ENCODE measurements at regions not wholly inside any gene's neighbourhood (a gene's known extent, or its start where the extent isn't known, plus 50 kb on each side); places are given as distances from the start of the nearest gene placed in this dataset.

DNA sequence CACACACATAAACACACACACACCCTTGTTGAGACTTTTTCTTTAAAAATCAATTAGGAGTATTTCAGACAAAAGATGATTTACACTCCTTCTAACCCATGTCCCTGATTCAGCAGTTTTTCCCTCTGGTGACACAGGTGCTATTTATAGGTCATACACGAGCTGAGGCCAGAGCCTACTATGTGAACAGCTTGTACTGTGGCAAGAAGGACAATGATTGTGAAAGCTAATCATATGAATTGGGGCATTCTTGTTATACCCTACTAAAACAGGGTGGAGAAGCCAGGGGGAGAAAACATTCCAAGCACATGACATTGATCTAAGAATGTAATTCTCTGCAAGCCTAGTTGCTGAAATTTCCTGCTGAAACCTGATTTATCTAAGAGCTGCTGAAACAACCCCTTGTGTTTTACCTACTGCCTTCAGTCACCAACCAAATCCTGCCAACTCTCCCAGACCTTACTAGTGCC is 60.3 kb downstream of the XCL1 start:
- TF ChIP-seq, protein P1, sequence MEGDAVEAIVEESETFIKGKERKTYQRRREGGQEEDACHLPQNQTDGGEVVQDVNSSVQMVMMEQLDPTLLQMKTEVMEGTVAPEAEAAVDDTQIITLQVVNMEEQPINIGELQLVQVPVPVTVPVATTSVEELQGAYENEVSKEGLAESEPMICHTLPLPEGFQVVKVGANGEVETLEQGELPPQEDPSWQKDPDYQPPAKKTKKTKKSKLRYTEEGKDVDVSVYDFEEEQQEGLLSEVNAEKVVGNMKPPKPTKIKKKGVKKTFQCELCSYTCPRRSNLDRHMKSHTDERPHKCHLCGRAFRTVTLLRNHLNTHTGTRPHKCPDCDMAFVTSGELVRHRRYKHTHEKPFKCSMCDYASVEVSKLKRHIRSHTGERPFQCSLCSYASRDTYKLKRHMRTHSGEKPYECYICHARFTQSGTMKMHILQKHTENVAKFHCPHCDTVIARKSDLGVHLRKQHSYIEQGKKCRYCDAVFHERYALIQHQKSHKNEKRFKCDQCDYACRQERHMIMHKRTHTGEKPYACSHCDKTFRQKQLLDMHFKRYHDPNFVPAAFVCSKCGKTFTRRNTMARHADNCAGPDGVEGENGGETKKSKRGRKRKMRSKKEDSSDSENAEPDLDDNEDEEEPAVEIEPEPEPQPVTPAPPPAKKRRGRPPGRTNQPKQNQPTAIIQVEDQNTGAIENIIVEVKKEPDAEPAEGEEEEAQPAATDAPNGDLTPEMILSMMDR (IDR thresholded peaks at IDR 0.05) = no peak
- TF ChIP-seq POLR2AphosphoS5 (IDR thresholded peaks at IDR 0.05; ENCODE audit: low read depth, low read length) = no peak
- TF ChIP-seq, protein P2, sequence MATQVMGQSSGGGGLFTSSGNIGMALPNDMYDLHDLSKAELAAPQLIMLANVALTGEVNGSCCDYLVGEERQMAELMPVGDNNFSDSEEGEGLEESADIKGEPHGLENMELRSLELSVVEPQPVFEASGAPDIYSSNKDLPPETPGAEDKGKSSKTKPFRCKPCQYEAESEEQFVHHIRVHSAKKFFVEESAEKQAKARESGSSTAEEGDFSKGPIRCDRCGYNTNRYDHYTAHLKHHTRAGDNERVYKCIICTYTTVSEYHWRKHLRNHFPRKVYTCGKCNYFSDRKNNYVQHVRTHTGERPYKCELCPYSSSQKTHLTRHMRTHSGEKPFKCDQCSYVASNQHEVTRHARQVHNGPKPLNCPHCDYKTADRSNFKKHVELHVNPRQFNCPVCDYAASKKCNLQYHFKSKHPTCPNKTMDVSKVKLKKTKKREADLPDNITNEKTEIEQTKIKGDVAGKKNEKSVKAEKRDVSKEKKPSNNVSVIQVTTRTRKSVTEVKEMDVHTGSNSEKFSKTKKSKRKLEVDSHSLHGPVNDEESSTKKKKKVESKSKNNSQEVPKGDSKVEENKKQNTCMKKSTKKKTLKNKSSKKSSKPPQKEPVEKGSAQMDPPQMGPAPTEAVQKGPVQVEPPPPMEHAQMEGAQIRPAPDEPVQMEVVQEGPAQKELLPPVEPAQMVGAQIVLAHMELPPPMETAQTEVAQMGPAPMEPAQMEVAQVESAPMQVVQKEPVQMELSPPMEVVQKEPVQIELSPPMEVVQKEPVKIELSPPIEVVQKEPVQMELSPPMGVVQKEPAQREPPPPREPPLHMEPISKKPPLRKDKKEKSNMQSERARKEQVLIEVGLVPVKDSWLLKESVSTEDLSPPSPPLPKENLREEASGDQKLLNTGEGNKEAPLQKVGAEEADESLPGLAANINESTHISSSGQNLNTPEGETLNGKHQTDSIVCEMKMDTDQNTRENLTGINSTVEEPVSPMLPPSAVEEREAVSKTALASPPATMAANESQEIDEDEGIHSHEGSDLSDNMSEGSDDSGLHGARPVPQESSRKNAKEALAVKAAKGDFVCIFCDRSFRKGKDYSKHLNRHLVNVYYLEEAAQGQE (IDR thresholded peaks at IDR 0.05; ENCODE audit: insufficient read depth in 1 of 2, low read depth in 2 of 2, low read length in 1 of 2) = no peak

Measured in Panc1 (cell line).